ENCODE measurements at regions not wholly inside any gene's neighbourhood (a gene's known extent, or its start where the extent isn't known, plus 50 kb on each side); places are given as distances from the start of the nearest gene placed in this dataset.

GRCh38 chr12:113766131-113766878 lies 199.8 kb downstream of the RBM19 start:
- Mint-ChIP-seq H3K9me3 (no peaks in the 10 kb centered on the region), H3K4me1 (ENCODE audit: low read depth) (no peaks in the 10 kb centered on the region), H3K27me3 (peaks cover 15% of the 10 kb centered on the region), H3K4me3 (no peak overlapping the region), H3K36me3 (ENCODE audit: low read depth) (no peaks in the 10 kb centered on the region), H3K27ac (no peak overlapping the region)
- intact Hi-C loops (cut with micrococcal nuclease) = no loop called here

GRCh38 chr12:113764661-113765060 lies 201.5 kb downstream of the RBM19 start:
- H3K27ac Mint-ChIP-seq = no peak overlapping the region
- peaks cover 15% of the 10 kb centered on the region for H3K27me3 Mint-ChIP-seq
- H3K4me3 Mint-ChIP-seq = no peak overlapping the region
- intact Hi-C loops (cut with micrococcal nuclease) = no loop called here
- no peaks in the 10 kb centered on the region for H3K9me3 Mint-ChIP-seq
- H3K36me3 Mint-ChIP-seq (ENCODE audit: low read depth) = no peaks in the 10 kb centered on the region
- H3K4me1 Mint-ChIP-seq (ENCODE audit: low read depth) = no peaks in the 10 kb centered on the region

GRCh38 chr12:113762882-113763816 lies 203.0 kb downstream of the RBM19 start:
- H3K36me3 Mint-ChIP-seq (ENCODE audit: low read depth) = no peaks in the 10 kb centered on the region
- peaks cover 18% of the 10 kb centered on the region for H3K27me3 Mint-ChIP-seq
- no peak overlapping the region for H3K27ac Mint-ChIP-seq
- intact Hi-C loops (cut with micrococcal nuclease) = no loop called here
- H3K4me3 Mint-ChIP-seq = no peak overlapping the region
- H3K9me3 Mint-ChIP-seq = no peaks in the 10 kb centered on the region
- H3K4me1 Mint-ChIP-seq (ENCODE audit: low read depth) = no peaks in the 10 kb centered on the region

- no peaks in the 10 kb centered on the region for H3K36me3 Mint-ChIP-seq (ENCODE audit: low read depth)
- H3K4me1 Mint-ChIP-seq (ENCODE audit: low read depth) = no peaks in the 10 kb centered on the region
- H3K27me3 Mint-ChIP-seq = peaks cover 20% of the 10 kb centered on the region
- intact Hi-C loops (cut with micrococcal nuclease) = no loop called here
- no peak overlapping the region for H3K4me3 Mint-ChIP-seq
- H3K9me3 Mint-ChIP-seq = no peaks in the 10 kb centered on the region
- H3K27ac Mint-ChIP-seq = no peak overlapping the region
Measured at GRCh38 chr12:113762155-113762881, 203.8 kb downstream of the RBM19 start.

DNA sequence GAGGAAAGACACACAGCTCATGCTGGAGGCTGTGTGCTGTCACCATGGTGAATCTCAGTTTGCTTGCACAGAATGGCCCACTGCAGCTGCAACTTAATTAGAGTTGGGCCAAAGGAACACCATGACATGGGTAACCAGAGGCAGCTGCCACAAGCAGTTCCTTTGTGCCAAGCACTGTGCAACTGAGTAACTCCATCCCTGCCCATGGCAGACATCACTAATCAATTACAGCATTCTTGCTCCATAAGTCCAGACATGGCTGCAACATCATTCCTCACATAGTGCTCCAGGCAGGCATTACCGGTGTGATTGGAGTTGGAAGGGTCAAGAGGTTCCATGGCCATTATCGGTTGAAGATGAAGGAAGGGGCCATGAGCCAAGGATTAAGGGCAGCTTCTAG lies 207.0 kb downstream of the RBM19 start:
- H3K9me3 Mint-ChIP-seq = no peaks in the 10 kb centered on the region
- H3K27ac Mint-ChIP-seq = no peak overlapping the region
- H3K4me3 Mint-ChIP-seq = no peak overlapping the region
- intact Hi-C loops (cut with micrococcal nuclease) = no loop called here
- peaks cover 17% of the 10 kb centered on the region for H3K27me3 Mint-ChIP-seq
- H3K4me1 Mint-ChIP-seq (ENCODE audit: low read depth) = no peaks in the 10 kb centered on the region
- no peaks in the 10 kb centered on the region for H3K36me3 Mint-ChIP-seq (ENCODE audit: low read depth)

GRCh38 chr12:113758165-113758924 lies 207.8 kb downstream of the RBM19 start:
- no peaks in the 10 kb centered on the region for H3K4me1 Mint-ChIP-seq (ENCODE audit: low read depth)
- no peak overlapping the region for H3K27ac Mint-ChIP-seq
- no peaks in the 10 kb centered on the region for H3K9me3 Mint-ChIP-seq
- peaks cover 17% of the 10 kb centered on the region for H3K27me3 Mint-ChIP-seq
- H3K4me3 Mint-ChIP-seq = no peak overlapping the region
- intact Hi-C loops (cut with micrococcal nuclease) = no loop called here
- H3K36me3 Mint-ChIP-seq (ENCODE audit: low read depth) = no peaks in the 10 kb centered on the region

- H3K4me1 Mint-ChIP-seq (ENCODE audit: low read depth) = no peaks in the 10 kb centered on the region
- H3K4me3 Mint-ChIP-seq = no peak overlapping the region
- no peaks in the 10 kb centered on the region for H3K36me3 Mint-ChIP-seq (ENCODE audit: low read depth)
- no peak overlapping the region for H3K27ac Mint-ChIP-seq
- no peaks in the 10 kb centered on the region for H3K9me3 Mint-ChIP-seq
- intact Hi-C loops (cut with micrococcal nuclease) = no loop called here
- H3K27me3 Mint-ChIP-seq = peaks cover 12% of the 10 kb centered on the region
Measured at GRCh38 chr12:113757221-113758002, 208.7 kb downstream of the RBM19 start.

DNA sequence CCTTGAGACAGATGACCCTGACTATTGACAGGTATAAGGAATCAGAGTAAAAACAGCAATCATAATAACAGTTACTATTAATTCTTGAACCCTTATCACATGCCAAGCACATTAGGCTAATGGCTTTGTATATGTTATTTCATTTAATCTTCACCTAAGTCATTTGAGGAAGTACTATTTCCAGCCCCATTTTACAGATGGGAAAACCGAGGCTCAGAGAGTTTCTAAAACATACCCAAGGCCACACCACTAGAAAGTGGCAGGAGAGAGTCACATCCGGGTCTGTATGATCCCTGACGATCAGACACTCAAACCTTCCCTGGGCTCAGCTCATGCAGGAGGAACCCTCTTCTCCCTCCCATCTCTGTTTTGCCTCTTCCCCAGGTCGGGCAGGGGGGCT lies 209.5 kb downstream of the RBM19 start:
- no peak overlapping the region for H3K4me3 Mint-ChIP-seq
- H3K4me1 Mint-ChIP-seq (ENCODE audit: low read depth) = no peaks in the 10 kb centered on the region
- no peaks in the 10 kb centered on the region for H3K36me3 Mint-ChIP-seq (ENCODE audit: low read depth)
- intact Hi-C loops (cut with micrococcal nuclease) = no loop called here
- peaks cover 8% of the 10 kb centered on the region for H3K27me3 Mint-ChIP-seq
- H3K27ac Mint-ChIP-seq = no peak overlapping the region
- no peaks in the 10 kb centered on the region for H3K9me3 Mint-ChIP-seq

- Mint-ChIP-seq H3K4me3 (no peak overlapping the region), H3K4me1 (ENCODE audit: low read depth) (no peaks in the 10 kb centered on the region), H3K9me3 (no peaks in the 10 kb centered on the region), H3K27me3 (peaks cover 8% of the 10 kb centered on the region), H3K36me3 (ENCODE audit: low read depth) (no peaks in the 10 kb centered on the region), H3K27ac (no peak overlapping the region)
- intact Hi-C loops (cut with micrococcal nuclease) = no loop called here
Measured at GRCh38 chr12:113755098-113755497, 211.0 kb downstream of the RBM19 start.

DNA sequence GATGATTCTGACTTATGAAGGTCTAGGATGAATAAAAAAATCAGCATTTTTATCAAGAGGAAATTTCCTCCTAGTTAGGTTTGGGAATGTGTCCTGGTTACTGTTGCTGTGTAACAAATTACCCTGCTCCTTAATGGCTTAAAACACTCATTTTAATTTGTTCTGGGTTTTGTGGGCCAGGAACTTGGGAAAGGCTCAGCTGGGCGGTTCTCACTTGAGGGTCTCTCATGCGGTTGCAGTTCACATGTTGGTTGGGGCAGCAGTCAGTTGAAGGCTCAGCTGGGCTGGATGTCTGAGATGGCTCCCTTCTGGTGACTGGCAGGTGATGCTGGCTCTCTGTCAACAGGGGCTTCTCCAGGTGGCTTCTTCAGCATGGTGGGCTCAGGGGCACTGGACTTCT lies 214.6 kb downstream of the RBM19 start:
- Mint-ChIP-seq H3K36me3 (ENCODE audit: low read depth) (no peaks in the 10 kb centered on the region), H3K27me3 (peaks cover 10% of the 10 kb centered on the region), H3K27ac (no peak overlapping the region), H3K9me3 (no peaks in the 10 kb centered on the region), H3K4me3 (no peak overlapping the region), H3K4me1 (ENCODE audit: low read depth) (no peaks in the 10 kb centered on the region)
- intact Hi-C loops (cut with micrococcal nuclease) = no loop called here

GRCh38 chr12:113749433-113749815 lies 216.7 kb downstream of the RBM19 start:
- Mint-ChIP-seq H3K27ac (no peak overlapping the region), H3K9me3 (no peaks in the 10 kb centered on the region), H3K4me3 (no peak overlapping the region), H3K36me3 (ENCODE audit: low read depth) (no peaks in the 10 kb centered on the region), H3K4me1 (ENCODE audit: low read depth) (no peaks in the 10 kb centered on the region), H3K27me3 (peaks cover 13% of the 10 kb centered on the region)
- intact Hi-C loops (cut with micrococcal nuclease) = no loop called here

DNA sequence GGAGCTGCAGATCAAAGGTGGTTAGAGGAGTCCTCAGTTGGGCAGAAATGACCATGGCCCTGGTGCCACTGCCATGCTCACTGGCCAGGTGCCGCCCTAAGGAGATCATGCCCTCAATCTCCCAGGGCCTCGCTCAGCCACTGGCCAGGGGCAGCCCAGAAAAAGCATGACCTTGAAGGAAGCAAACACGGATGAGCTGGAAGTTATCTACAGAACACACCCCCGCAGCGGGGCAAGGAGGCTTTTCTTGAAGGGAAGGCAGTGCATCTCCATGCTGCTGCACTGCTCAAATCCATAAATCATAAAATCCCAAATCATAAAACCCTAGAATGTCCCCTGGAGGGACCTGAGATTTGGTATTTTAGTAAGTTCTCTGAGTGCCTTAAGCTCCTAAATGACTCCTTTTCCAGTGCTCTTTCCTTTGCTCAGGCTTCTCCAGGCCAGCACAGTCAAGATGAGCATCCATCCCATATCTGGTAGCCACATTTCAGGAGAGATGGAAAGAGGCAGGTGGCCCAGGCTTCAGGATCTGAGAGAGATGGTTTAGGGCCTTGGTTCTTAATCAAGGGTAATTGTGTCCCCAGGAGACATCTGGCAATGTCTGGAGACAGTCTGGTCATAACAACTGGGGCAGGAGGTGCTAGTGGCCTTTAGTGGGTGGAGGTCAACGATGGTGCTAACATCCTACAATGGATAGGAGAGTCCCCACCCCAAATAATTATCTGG lies 217.3 kb downstream of the RBM19 start:
- H3K27me3 Mint-ChIP-seq = peaks cover 12% of the 10 kb centered on the region
- H3K9me3 Mint-ChIP-seq = no peaks in the 10 kb centered on the region
- H3K4me3 Mint-ChIP-seq = no peak overlapping the region
- H3K27ac Mint-ChIP-seq = no peak overlapping the region
- H3K36me3 Mint-ChIP-seq (ENCODE audit: low read depth) = no peaks in the 10 kb centered on the region
- H3K4me1 Mint-ChIP-seq (ENCODE audit: low read depth) = no peaks in the 10 kb centered on the region
- intact Hi-C loops (cut with micrococcal nuclease) = no loop called here
